ENCODE measurements at regions not wholly inside any gene's neighbourhood (a gene's known extent, or its start where the extent isn't known, plus 50 kb on each side); places are given as distances from the start of the nearest gene placed in this dataset.

DNA sequence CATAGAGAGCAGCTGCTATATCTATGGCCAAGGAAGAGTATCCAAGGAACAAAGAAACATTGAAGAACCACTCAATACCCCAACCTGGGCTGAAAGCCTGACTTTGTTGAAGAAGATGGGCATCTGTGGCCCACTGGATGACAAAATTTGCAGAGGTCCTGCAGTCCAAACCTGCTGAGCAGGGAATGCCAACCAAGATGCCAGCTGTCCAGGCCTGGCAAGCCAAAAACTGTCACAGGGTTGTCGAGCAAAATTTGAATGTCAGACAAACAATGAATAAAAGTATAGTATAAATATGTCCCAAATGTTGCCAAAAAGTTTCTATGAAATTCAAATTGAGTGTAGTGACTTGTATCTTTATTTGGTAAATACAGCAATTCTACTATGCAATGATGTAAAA lies 1040.2 kb downstream of the PCDH9 start:
- Histone ChIP-seq H4K20me1 (ENCODE audit: control insufficient read depth, insufficient read depth, low read depth, low read length) (no peaks in the 10 kb centered on the region), H3K9me2 (replicated peaks; ENCODE audit: control insufficient read depth, low read length) (no peaks in the 10 kb centered on the region), H3K4me3 (ENCODE audit: low read length) (no peak overlapping the region), H3K79me2 (ENCODE audit: control insufficient read depth, low read length) (no peaks in the 10 kb centered on the region), H3K4me1 (ENCODE audit: control insufficient read depth, low read length) (no peaks in the 10 kb centered on the region), H3K27ac (ENCODE audit: low read depth, low read length) (no peak overlapping the region), H3K9me3 (ENCODE audit: control insufficient read depth, insufficient read depth, low read length) (no peaks in the 10 kb centered on the region), H3K27me3 (ENCODE audit: control insufficient read depth, low read length) (no peaks in the 10 kb centered on the region), H3F3A (ENCODE audit: control insufficient read depth, insufficient read depth) (no peaks in the 10 kb centered on the region), H3K36me3 (ENCODE audit: control insufficient read depth, low read length) (no peaks in the 10 kb centered on the region), H3K4me2 (ENCODE audit: low read length) (no peak overlapping the region)
- no peak for TF ChIP-seq EZH2phosphoT487 (IDR thresholded peaks at IDR 0.05; ENCODE audit: borderline replicate concordance, low read length)
- TF ChIP-seq, protein P1, sequence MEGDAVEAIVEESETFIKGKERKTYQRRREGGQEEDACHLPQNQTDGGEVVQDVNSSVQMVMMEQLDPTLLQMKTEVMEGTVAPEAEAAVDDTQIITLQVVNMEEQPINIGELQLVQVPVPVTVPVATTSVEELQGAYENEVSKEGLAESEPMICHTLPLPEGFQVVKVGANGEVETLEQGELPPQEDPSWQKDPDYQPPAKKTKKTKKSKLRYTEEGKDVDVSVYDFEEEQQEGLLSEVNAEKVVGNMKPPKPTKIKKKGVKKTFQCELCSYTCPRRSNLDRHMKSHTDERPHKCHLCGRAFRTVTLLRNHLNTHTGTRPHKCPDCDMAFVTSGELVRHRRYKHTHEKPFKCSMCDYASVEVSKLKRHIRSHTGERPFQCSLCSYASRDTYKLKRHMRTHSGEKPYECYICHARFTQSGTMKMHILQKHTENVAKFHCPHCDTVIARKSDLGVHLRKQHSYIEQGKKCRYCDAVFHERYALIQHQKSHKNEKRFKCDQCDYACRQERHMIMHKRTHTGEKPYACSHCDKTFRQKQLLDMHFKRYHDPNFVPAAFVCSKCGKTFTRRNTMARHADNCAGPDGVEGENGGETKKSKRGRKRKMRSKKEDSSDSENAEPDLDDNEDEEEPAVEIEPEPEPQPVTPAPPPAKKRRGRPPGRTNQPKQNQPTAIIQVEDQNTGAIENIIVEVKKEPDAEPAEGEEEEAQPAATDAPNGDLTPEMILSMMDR (IDR thresholded peaks at IDR 0.05; ENCODE audit: low read depth, low read length, poor library complexity, severe bottlenecking) = no peak

DNA sequence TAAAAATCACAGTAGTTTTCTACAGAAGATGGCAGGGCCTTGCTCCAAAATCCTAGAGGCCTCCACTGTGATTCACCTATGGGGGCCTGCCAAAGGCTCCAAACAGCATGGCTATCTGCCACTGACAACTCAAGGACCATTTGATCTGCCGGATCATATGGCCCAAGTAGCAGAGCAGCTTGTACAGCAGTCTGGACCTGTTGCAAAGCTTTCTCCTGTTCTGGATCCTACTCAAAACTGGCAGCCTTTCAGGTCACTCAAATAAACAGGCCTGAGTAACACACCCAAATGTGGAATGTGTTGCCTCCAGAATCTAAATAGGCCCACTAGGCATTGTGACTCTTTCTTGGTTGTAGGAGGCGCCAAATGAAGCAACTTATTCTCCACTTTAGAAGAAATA lies 1049.3 kb downstream of the PCDH9 start:
- Histone ChIP-seq H3K27ac (ENCODE audit: low read depth, low read length) (no peak overlapping the region), H3K4me1 (ENCODE audit: control insufficient read depth, low read length) (no peaks in the 10 kb centered on the region), H3K27me3 (ENCODE audit: control insufficient read depth, low read length) (no peaks in the 10 kb centered on the region), H3K36me3 (ENCODE audit: control insufficient read depth, low read length) (no peaks in the 10 kb centered on the region), H3K9me3 (ENCODE audit: control insufficient read depth, insufficient read depth, low read length) (no peaks in the 10 kb centered on the region; the same call in 1 of the 2 replicates), H3K9me2 (replicated peaks; ENCODE audit: control insufficient read depth, low read length) (no peaks in the 10 kb centered on the region), H3F3A (ENCODE audit: control insufficient read depth, insufficient read depth) (no peaks in the 10 kb centered on the region), H3K4me2 (ENCODE audit: low read length) (no peak overlapping the region), H4K20me1 (ENCODE audit: control insufficient read depth, insufficient read depth, low read depth, low read length) (no peaks in the 10 kb centered on the region), H3K4me3 (ENCODE audit: low read length) (no peak overlapping the region), H3K79me2 (ENCODE audit: control insufficient read depth, low read length) (no peaks in the 10 kb centered on the region)
- TF ChIP-seq, protein P1 (IDR thresholded peaks at IDR 0.05; ENCODE audit: low read depth, low read length, poor library complexity, severe bottlenecking) = no peak
- TF ChIP-seq EZH2phosphoT487 (IDR thresholded peaks at IDR 0.05; ENCODE audit: borderline replicate concordance, low read length) = no peak

DNA sequence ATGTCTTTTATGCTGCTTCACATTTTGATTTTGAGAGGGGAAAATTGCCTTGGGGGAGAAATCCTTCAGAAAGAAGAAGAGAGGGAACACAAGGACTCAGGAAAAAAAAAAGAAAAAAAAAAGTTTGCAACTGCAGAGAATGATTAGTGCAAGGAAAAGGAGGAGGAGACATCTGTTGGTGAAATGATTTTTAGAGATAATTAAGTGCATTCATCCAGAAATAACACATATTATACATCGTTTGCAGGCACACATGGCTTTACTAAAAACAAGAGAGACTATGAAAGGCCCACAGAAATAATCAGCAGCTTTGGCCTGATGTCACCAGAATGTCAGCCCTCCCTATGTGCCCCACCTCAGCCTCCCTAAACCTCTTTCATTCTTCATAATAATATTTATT lies 1058.2 kb downstream of the PCDH9 start:
- Histone ChIP-seq H3K36me3 (ENCODE audit: control insufficient read depth, low read length) (no peaks in the 10 kb centered on the region), H3K27ac (ENCODE audit: low read depth, low read length) (no peak overlapping the region), H3K9me2 (replicated peaks; ENCODE audit: control insufficient read depth, low read length) (no peaks in the 10 kb centered on the region), H3K9me3 (ENCODE audit: control insufficient read depth, insufficient read depth, low read length) (no peaks in the 10 kb centered on the region), H3K27me3 (ENCODE audit: control insufficient read depth, low read length) (no peaks in the 10 kb centered on the region), H4K20me1 (ENCODE audit: control insufficient read depth, insufficient read depth, low read depth, low read length) (no peaks in the 10 kb centered on the region), H3K4me3 (ENCODE audit: low read length) (no peak overlapping the region), H3K4me1 (ENCODE audit: control insufficient read depth, low read length) (no peaks in the 10 kb centered on the region), H3K79me2 (ENCODE audit: control insufficient read depth, low read length) (no peaks in the 10 kb centered on the region), H3F3A (ENCODE audit: control insufficient read depth, insufficient read depth) (no peaks in the 10 kb centered on the region), H3K4me2 (ENCODE audit: low read length) (no peak overlapping the region)
- TF ChIP-seq EZH2phosphoT487 (IDR thresholded peaks at IDR 0.05; ENCODE audit: borderline replicate concordance, low read length) = no peak
- TF ChIP-seq, protein P1 (IDR thresholded peaks at IDR 0.05; ENCODE audit: low read depth, low read length, poor library complexity, severe bottlenecking) = no peak

DNA sequence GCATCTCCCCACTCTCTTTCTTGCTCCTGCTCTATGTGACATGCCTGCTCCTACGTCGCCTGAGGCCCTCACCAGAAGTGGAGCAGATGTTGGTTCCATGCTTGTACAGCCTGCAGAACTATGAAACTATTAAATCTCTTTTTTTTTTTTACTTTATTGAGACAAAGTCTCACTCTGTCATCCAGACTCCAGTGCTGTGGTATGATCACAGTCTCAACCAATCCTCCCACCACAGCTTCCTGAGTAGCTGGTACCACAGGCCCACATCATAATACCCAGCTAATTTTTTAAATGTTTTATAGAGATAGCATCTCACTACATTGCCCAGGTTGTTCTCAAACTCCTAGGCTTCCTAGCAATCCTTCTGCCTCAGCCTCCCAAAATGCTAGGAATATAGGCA lies 1067.7 kb downstream of the PCDH9 start:
- no peaks in the 10 kb centered on the region for H3K9me2 ChIP-seq (replicated peaks; ENCODE audit: control insufficient read depth, low read length)
- H3K4me3 ChIP-seq (ENCODE audit: low read length) = no peak overlapping the region
- H3K4me1 ChIP-seq (ENCODE audit: control insufficient read depth, low read length) = no peaks in the 10 kb centered on the region
- no peaks in the 10 kb centered on the region for H3K27me3 ChIP-seq (ENCODE audit: control insufficient read depth, low read length)
- H3K79me2 ChIP-seq (ENCODE audit: control insufficient read depth, low read length) = no peaks in the 10 kb centered on the region
- no peaks in the 10 kb centered on the region for H3K36me3 ChIP-seq (ENCODE audit: control insufficient read depth, low read length)
- H3F3A ChIP-seq (ENCODE audit: control insufficient read depth, insufficient read depth) = no peaks in the 10 kb centered on the region
- H4K20me1 ChIP-seq (ENCODE audit: control insufficient read depth, insufficient read depth, low read depth, low read length) = no peaks in the 10 kb centered on the region
- H3K27ac ChIP-seq (ENCODE audit: low read depth, low read length) = no peak overlapping the region
- H3K9me3 ChIP-seq (ENCODE audit: control insufficient read depth, insufficient read depth, low read length) = no peaks in the 10 kb centered on the region
- TF ChIP-seq, protein P1 (IDR thresholded peaks at IDR 0.05; ENCODE audit: low read depth, low read length, poor library complexity, severe bottlenecking) = no peak
- TF ChIP-seq EZH2phosphoT487 (IDR thresholded peaks at IDR 0.05; ENCODE audit: borderline replicate concordance, low read length) = no peak
- H3K4me2 ChIP-seq (ENCODE audit: low read length) = no peak overlapping the region
